GM12872 (cell line): ENCODE measurements at regions not wholly inside any gene's neighbourhood (a gene's known extent, or its start where the extent isn't known, plus 50 kb on each side); places are given as distances from the start of the nearest gene placed in this dataset.

Source experiments
- CTCF ChIP-seq: IDR thresholded peaks from 3 replicates; pipeline ENCODE4 v1.5.1; 2011; ENCODE audit warnings: low read depth, mild to moderate bottlenecking, low read length, moderate library complexity; ENCODE audit not compliant: insufficient read depth

GRCh38 chr2:180872255-180872654 lies 108.2 kb upstream of the UBE2E3 start:
- TF ChIP-seq CTCF: no peak

- TF ChIP-seq CTCF: no peak
Measured at GRCh38 chr2:180871649-180872048, 108.8 kb upstream of the UBE2E3 start.

GRCh38 chr2:180849851-180850250 lies 130.6 kb upstream of the UBE2E3 start:
- no peak for TF ChIP-seq CTCF

GRCh38 chr2:180848393-180848792 lies 132.0 kb upstream of the UBE2E3 start:
- TF ChIP-seq CTCF: no peak

- TF ChIP-seq CTCF: no peak
Measured at GRCh38 chr2:180846756-180847472, 133.5 kb upstream of the UBE2E3 start.

GRCh38 chr2:180842461-180842860 lies 137.9 kb upstream of the UBE2E3 start:
- TF ChIP-seq CTCF: no peak

- no peak for TF ChIP-seq CTCF
Measured at GRCh38 chr2:180840641-180841040, 139.8 kb upstream of the UBE2E3 start.
